HUES48 (cell line): ENCODE measurements at regions not wholly inside any gene's neighbourhood (a gene's known extent, or its start where the extent isn't known, plus 50 kb on each side); places are given as distances from the start of the nearest gene placed in this dataset.
A peak's percentile ranks its signal among the peaks of the same experiment; 100 is the strongest.
"Not testable (repeated sequence)": the region's sequence is repeated elsewhere in the genome, so short reads cannot be mapped to it uniquely, and the experiment has no call there.

Experiments
- H3K27ac ChIP-seq: one replicate; pipeline ENCODE4 v1.7.0; 2013; ENCODE audit warnings: low read depth, low read length, inconsistent platforms
- H3K27me3 ChIP-seq: 2 replicates; pipeline ENCODE4 v1.6.1; 2013; ENCODE audit warnings: mild to moderate bottlenecking, low read length; ENCODE audit not compliant: control insufficient read depth, insufficient read depth
- H3K36me3 ChIP-seq: 2 replicates; pipeline ENCODE4 v1.6.1; 2013; ENCODE audit warnings: low read length; ENCODE audit not compliant: control insufficient read depth, insufficient read depth
- H3K4me1 ChIP-seq: 2 replicates; pipeline ENCODE4 v1.6.1; 2013; ENCODE audit warnings: mild to moderate bottlenecking, low read length; ENCODE audit not compliant: control insufficient read depth, insufficient read depth
- H3K4me3 ChIP-seq: 2 replicates; pipeline ENCODE4 v1.5.1; 2013; ENCODE audit warnings: mild to moderate bottlenecking, low read depth, low read length
- H3K9ac ChIP-seq: 2 replicates; pipeline ENCODE4 v1.6.1; 2013; ENCODE audit warnings: mild to moderate bottlenecking, low read depth, low read length, moderate library complexity
- H3K9me3 ChIP-seq: 2 replicates; pipeline ENCODE4 v1.6.1; 2013; ENCODE audit warnings: low read length; ENCODE audit not compliant: control insufficient read depth, insufficient read depth

GRCh38 chr12:16796168-16796567 lies 190.2 kb upstream of the LMO3 start:
- Histone ChIP-seq H3K9ac (no peak overlapping the region), H3K27me3 (no peaks in the 10 kb centered on the region), H3K9me3 (no peaks in the 10 kb centered on the region), H3K36me3 (no peaks in the 10 kb centered on the region), H3K27ac (no peak overlapping the region), H3K4me3 (no peak overlapping the region), H3K4me1 (peaks cover 19% of the 10 kb centered on the region)

GRCh38 chr12:16789204-16789790 lies 183.3 kb upstream of the LMO3 start:
- H3K27ac ChIP-seq, result no peak overlapping the region
- H3K9ac ChIP-seq, result no peak overlapping the region
- peaks cover 19% of the 10 kb centered on the region for H3K4me1 ChIP-seq
- H3K27me3 ChIP-seq, result no peaks in the 10 kb centered on the region
- no peaks in the 10 kb centered on the region for H3K36me3 ChIP-seq
- no peak overlapping the region for H3K4me3 ChIP-seq
- H3K9me3 ChIP-seq, result no peaks in the 10 kb centered on the region

GRCh38 chr12:16788506-16789203 lies 182.7 kb upstream of the LMO3 start:
- Histone ChIP-seq H3K9me3 (no peaks in the 10 kb centered on the region), H3K9ac (no peak overlapping the region), H3K36me3 (no peaks in the 10 kb centered on the region), H3K4me3 (0 out of 2 replicates have a peak overlapping the region, but pooled peaks have one; percentile 16), H3K27me3 (no peaks in the 10 kb centered on the region), H3K27ac (no peak overlapping the region), H3K4me1 (peaks cover 19% of the 10 kb centered on the region)

GRCh38 chr12:16785953-16786352 lies 180.0 kb upstream of the LMO3 start:
- H3K4me1 ChIP-seq, result peaks cover 19% of the 10 kb centered on the region
- H3K9ac ChIP-seq, result no peak overlapping the region
- no peaks in the 10 kb centered on the region for H3K9me3 ChIP-seq
- no peaks in the 10 kb centered on the region for H3K36me3 ChIP-seq
- H3K4me3 ChIP-seq, result no peak overlapping the region
- no peak overlapping the region for H3K27ac ChIP-seq
- no peaks in the 10 kb centered on the region for H3K27me3 ChIP-seq

GRCh38 chr12:16785524-16785923 lies 179.6 kb upstream of the LMO3 start:
- H3K4me1 ChIP-seq, result peaks cover 19% of the 10 kb centered on the region
- H3K4me3 ChIP-seq, result no peak overlapping the region
- no peaks in the 10 kb centered on the region for H3K9me3 ChIP-seq
- H3K9ac ChIP-seq, result no peak overlapping the region
- H3K27me3 ChIP-seq, result no peaks in the 10 kb centered on the region
- H3K36me3 ChIP-seq, result no peaks in the 10 kb centered on the region
- no peak overlapping the region for H3K27ac ChIP-seq

- H3K4me1 ChIP-seq, H3K27me3 ChIP-seq, H3K9ac ChIP-seq, H3K9me3 ChIP-seq, H3K4me3 ChIP-seq, H3K27ac ChIP-seq, H3K36me3 ChIP-seq: not testable (repeated sequence)
Observed at GRCh38 chr12:16769129-16769528, 163.2 kb upstream of the LMO3 start.

- Histone ChIP-seq H3K4me1 (no peaks in the 10 kb centered on the region), H3K4me3 (no peak overlapping the region), H3K36me3 (no peaks in the 10 kb centered on the region), H3K27ac (no peak overlapping the region), H3K9me3 (no peaks in the 10 kb centered on the region), H3K9ac (no peak overlapping the region), H3K27me3 (no peaks in the 10 kb centered on the region)
Observed at GRCh38 chr12:16766736-16767135, 160.8 kb upstream of the LMO3 start.

- H3K9me3 ChIP-seq, result no peaks in the 10 kb centered on the region
- H3K9ac ChIP-seq, result no peak overlapping the region
- no peaks in the 10 kb centered on the region for H3K4me1 ChIP-seq
- no peaks in the 10 kb centered on the region for H3K27me3 ChIP-seq
- H3K4me3 ChIP-seq, result no peak overlapping the region
- H3K27ac ChIP-seq, result no peak overlapping the region
- no peaks in the 10 kb centered on the region for H3K36me3 ChIP-seq
Observed at GRCh38 chr12:16763901-16764300, 157.9 kb upstream of the LMO3 start.

GRCh38 chr12:16756833-16757555 lies 151.0 kb upstream of the LMO3 start:
- Histone ChIP-seq H3K9ac (no peak overlapping the region), H3K4me1 (no peaks in the 10 kb centered on the region)

GRCh38 chr12:16730772-16731171 lies 124.8 kb upstream of the LMO3 start:
- H3K4me3 ChIP-seq, result no peak overlapping the region
- no peaks in the 10 kb centered on the region for H3K27me3 ChIP-seq
- no peak overlapping the region for H3K9ac ChIP-seq
- H3K4me1 ChIP-seq, result no peaks in the 10 kb centered on the region
- no peak overlapping the region for H3K27ac ChIP-seq
- no peaks in the 10 kb centered on the region for H3K9me3 ChIP-seq
- no peaks in the 10 kb centered on the region for H3K36me3 ChIP-seq

More at GRCh38 chr12:16756833-16757555, 151.0 kb upstream of the LMO3 start:
- no peaks in the 10 kb centered on the region for H3K27me3 ChIP-seq
- H3K9me3 ChIP-seq, result no peaks in the 10 kb centered on the region
- H3K27ac ChIP-seq, result no peak overlapping the region
- no peak overlapping the region for H3K4me3 ChIP-seq
- H3K36me3 ChIP-seq, result no peaks in the 10 kb centered on the region

- Histone ChIP-seq H3K9ac (no peak overlapping the region), H3K27me3 (no peaks in the 10 kb centered on the region), H3K36me3 (no peaks in the 10 kb centered on the region), H3K9me3 (no peaks in the 10 kb centered on the region), H3K4me3 (no peak overlapping the region), H3K4me1 (no peaks in the 10 kb centered on the region), H3K27ac (no peak overlapping the region)
Observed at GRCh38 chr12:16726879-16727278, 120.9 kb upstream of the LMO3 start.
